ENCODE measurements at regions not wholly inside any gene's neighbourhood (a gene's known extent, or its start where the extent isn't known, plus 50 kb on each side); places are given as distances from the start of the nearest gene placed in this dataset.

- Mint-ChIP-seq H3K9me3 (ENCODE audit: low read depth) (no peaks in the 10 kb centered on the region), H3K27ac (no peak overlapping the region), H3K4me3 (ENCODE audit: low read depth) (no peak overlapping the region), H3K4me1 (ENCODE audit: low read depth) (peaks cover 25% of the 10 kb centered on the region), H3K36me3 (ENCODE audit: insufficient read depth) (no peaks in the 10 kb centered on the region), H3K27me3 (no peaks in the 10 kb centered on the region)
- no peak for DNase-seq (ENCODE audit: low spot score, unreplicated experiment)
- no peak for TF ChIP-seq CTCF (IDR thresholded peaks at IDR 0.05; ENCODE audit: unreplicated experiment)
Observed at GRCh38 chr5:92002721-92003274, 619.7 kb upstream of the ARRDC3 start.

GRCh38 chr5:91998774-91999173, 615.7 kb upstream of the ARRDC3 start:
- peaks cover 12% of the 10 kb centered on the region for H3K4me1 Mint-ChIP-seq (ENCODE audit: low read depth)
- no peak for DNase-seq (ENCODE audit: low spot score, unreplicated experiment)
- no peaks in the 10 kb centered on the region for H3K36me3 Mint-ChIP-seq (ENCODE audit: insufficient read depth)

DNA sequence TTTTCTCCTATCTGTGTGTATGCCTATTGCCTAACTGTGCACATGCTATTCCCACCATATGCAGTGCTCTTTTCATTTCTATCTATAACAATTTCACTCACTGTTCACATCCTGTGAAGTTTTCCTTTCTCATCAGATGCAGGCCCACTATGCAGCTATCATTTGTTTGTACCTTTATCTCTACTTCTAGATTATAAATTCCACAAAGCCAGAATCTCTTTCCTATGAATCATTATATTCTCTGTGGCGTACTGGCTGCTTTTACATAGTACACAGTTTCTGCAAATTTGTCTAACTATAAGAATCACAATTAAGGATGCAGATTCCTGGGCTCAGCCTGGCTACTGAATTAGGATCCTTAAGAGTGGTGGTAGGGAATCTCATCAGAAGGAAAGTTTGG, 600.8 kb upstream of the ARRDC3 start:
- Mint-ChIP-seq H3K27ac (no peak overlapping the region), H3K4me3 (ENCODE audit: low read depth) (no peak overlapping the region), H3K27me3 (peaks cover 8% of the 10 kb centered on the region), H3K4me1 (ENCODE audit: low read depth) (peaks cover 2% of the 10 kb centered on the region), H3K9me3 (ENCODE audit: low read depth) (no peaks in the 10 kb centered on the region), H3K36me3 (ENCODE audit: insufficient read depth) (no peaks in the 10 kb centered on the region)
- no peak for TF ChIP-seq CTCF (IDR thresholded peaks at IDR 0.05; ENCODE audit: unreplicated experiment)
- no peak for DNase-seq (ENCODE audit: low spot score, unreplicated experiment)

More at GRCh38 chr5:91998774-91999173, 615.7 kb upstream of the ARRDC3 start:
- H3K27me3 Mint-ChIP-seq, result no peaks in the 10 kb centered on the region
- no peak overlapping the region for H3K27ac Mint-ChIP-seq
- H3K9me3 Mint-ChIP-seq (ENCODE audit: low read depth), result no peaks in the 10 kb centered on the region
- no peak for TF ChIP-seq CTCF (IDR thresholded peaks at IDR 0.05; ENCODE audit: unreplicated experiment)
- H3K4me3 Mint-ChIP-seq (ENCODE audit: low read depth), result no peak overlapping the region

DNA sequence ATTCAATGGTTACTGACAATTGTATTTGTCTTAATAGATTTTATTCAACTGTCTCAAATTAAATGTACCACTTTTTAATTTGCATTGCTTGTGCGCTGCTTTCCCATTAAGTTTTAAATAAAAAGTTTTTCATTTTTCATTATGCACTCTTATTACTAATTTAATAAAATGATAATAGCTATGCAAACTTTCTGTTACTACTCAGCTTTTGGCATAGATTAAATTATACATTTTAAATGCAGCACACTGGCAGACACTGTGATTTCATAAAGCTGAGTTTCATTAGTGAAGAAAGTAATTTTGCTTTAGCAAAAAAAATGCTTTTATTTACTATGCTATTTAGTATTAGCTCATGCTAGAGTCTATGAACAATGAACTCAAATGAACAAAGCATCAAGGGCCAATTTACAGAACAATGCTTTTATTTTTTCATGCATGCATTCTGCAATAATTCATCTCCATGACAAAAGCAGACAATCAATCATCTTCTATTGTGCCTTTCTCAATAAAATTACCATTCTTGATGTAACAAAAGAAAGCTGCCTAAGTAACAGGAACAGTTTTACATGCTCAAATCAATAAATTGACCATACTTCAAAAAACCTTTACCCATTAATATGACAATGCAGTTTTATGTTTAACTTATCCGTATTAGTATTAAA, 595.2 kb upstream of the ARRDC3 start:
- no peak for TF ChIP-seq CTCF (IDR thresholded peaks at IDR 0.05; ENCODE audit: unreplicated experiment)
- peaks cover 5% of the 10 kb centered on the region for H3K4me1 Mint-ChIP-seq (ENCODE audit: low read depth)
- no peak overlapping the region for H3K27ac Mint-ChIP-seq
- no peak for DNase-seq (ENCODE audit: low spot score, unreplicated experiment)
- H3K27me3 Mint-ChIP-seq, result peaks cover 13% of the 10 kb centered on the region
- H3K36me3 Mint-ChIP-seq (ENCODE audit: insufficient read depth), result no peaks in the 10 kb centered on the region
- H3K4me3 Mint-ChIP-seq (ENCODE audit: low read depth), result no peak overlapping the region
- H3K9me3 Mint-ChIP-seq (ENCODE audit: low read depth), result no peaks in the 10 kb centered on the region

DNA sequence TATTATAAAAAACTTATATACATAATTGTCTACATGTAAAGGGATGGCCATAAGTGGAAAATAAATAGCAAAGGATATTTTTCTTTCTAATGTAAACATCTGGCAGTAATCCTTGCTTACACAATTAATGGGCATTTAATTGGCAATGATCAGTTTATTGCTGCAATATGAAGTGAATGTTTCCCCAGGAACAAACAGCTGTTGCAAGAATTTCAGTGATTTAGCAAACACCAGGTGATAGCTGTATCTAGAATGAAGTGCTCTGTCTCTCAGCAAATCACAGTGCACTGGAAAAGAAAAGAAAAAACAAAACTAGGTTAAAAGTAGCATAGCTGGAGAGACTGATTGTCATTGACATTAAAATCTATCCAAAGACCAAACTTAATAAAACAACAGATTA, 594.5 kb upstream of the ARRDC3 start:
- no peak overlapping the region for H3K27ac Mint-ChIP-seq
- no peak for TF ChIP-seq CTCF (IDR thresholded peaks at IDR 0.05; ENCODE audit: unreplicated experiment)

More for the DNA sequence above, 594.5 kb upstream of the ARRDC3 start:
- H3K9me3 Mint-ChIP-seq (ENCODE audit: low read depth), result no peaks in the 10 kb centered on the region
- H3K27me3 Mint-ChIP-seq, result peaks cover 13% of the 10 kb centered on the region
- H3K4me1 Mint-ChIP-seq (ENCODE audit: low read depth), result peaks cover 5% of the 10 kb centered on the region
- no peak for DNase-seq (ENCODE audit: low spot score, unreplicated experiment)
- no peak overlapping the region for H3K4me3 Mint-ChIP-seq (ENCODE audit: low read depth)
- no peaks in the 10 kb centered on the region for H3K36me3 Mint-ChIP-seq (ENCODE audit: insufficient read depth)
